ENCODE measurements at regions not wholly inside any gene's neighbourhood (a gene's known extent, or its start where the extent isn't known, plus 50 kb on each side); places are given as distances from the start of the nearest gene placed in this dataset.
"Not testable (repeated sequence)": the region's sequence is repeated elsewhere in the genome, so short reads cannot be mapped to it uniquely, and the experiment has no call there.

DNA sequence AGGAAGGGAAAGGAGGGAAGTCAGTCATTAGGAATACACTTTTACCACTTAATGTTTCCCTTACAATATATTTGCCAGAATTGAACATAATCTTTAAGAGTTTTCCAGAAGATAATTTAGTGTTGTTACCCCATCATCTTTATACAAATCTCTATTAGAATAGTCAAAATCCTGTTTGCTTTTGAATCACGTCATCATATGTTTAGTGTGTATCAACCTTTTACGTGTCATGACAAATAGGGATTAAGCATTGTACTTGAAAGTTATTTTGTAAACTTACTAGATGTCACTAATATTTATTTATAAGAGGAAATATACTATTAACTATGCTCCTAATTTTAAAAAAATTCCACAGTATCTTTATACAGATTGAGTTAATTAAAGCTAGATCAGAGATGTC is 1899.5 kb downstream of the MAT2B start:
- no peaks in the 10 kb centered on the region for H3K27me3 ChIP-seq

DNA sequence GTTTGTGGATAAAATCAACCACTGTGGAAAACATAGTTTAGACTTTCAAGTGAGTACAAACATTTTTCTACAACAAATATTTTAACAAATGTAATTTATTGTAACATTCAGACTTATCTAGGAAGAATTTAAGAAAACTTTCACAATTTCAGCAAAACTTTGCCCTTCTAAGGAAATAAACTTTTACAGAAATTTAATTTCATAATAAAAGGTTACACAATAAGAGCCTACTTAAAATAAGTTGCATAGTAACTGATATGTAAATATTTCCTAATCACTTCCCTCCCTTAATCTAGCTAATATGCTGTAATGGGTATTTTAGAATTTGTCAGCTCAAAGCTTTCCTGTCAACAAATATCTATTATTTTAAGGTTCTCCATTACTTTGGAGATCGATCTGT is 1899.9 kb downstream of the MAT2B start:
- no peak overlapping the region for H3K4me3 ChIP-seq (ENCODE audit: low read depth, low read length)
- no peak for DNase-seq
- no peaks in the 10 kb centered on the region for H3K36me3 ChIP-seq
- no peaks in the 10 kb centered on the region for H3K27me3 ChIP-seq
- TF ChIP-seq, protein P1, sequence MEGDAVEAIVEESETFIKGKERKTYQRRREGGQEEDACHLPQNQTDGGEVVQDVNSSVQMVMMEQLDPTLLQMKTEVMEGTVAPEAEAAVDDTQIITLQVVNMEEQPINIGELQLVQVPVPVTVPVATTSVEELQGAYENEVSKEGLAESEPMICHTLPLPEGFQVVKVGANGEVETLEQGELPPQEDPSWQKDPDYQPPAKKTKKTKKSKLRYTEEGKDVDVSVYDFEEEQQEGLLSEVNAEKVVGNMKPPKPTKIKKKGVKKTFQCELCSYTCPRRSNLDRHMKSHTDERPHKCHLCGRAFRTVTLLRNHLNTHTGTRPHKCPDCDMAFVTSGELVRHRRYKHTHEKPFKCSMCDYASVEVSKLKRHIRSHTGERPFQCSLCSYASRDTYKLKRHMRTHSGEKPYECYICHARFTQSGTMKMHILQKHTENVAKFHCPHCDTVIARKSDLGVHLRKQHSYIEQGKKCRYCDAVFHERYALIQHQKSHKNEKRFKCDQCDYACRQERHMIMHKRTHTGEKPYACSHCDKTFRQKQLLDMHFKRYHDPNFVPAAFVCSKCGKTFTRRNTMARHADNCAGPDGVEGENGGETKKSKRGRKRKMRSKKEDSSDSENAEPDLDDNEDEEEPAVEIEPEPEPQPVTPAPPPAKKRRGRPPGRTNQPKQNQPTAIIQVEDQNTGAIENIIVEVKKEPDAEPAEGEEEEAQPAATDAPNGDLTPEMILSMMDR (IDR thresholded peaks at IDR 0.05; ENCODE audit: low read depth, low read length) = no peak
- H3K9me3 ChIP-seq = no peaks in the 10 kb centered on the region
- no peaks in the 10 kb centered on the region for H3K4me1 ChIP-seq

More for the DNA sequence above, 1899.5 kb downstream of the MAT2B start:
- H3K9me3 ChIP-seq = no peaks in the 10 kb centered on the region
- H3K4me3 ChIP-seq (ENCODE audit: low read depth, low read length) = no peak overlapping the region
- H3K4me1 ChIP-seq = no peaks in the 10 kb centered on the region
- no peak for DNase-seq
- H3K36me3 ChIP-seq = no peaks in the 10 kb centered on the region
- TF ChIP-seq, protein P1 (IDR thresholded peaks at IDR 0.05; ENCODE audit: low read depth, low read length) = no peak

DNA sequence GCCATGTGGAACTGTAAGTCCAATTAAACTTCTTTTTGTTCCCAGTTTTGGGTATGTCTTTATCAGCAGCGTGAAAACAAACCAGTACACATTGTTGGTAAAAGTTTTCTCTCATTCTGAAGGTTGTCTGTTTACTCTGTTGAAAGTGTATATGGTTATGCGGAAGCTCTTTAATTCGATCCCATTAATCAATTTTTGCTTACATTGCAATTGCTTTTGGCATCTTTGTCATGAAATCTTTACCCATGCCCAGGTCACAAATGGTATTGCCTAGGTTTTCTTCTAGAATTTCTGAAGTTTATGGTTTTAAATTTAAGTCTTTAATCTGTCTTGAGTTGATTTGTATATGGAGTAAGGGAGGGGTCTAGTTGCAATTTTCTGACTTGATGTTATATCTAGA is 1901.9 kb downstream of the MAT2B start:
- H3K4me3 ChIP-seq (ENCODE audit: low read depth, low read length) = no peak overlapping the region
- no peak for DNase-seq
- TF ChIP-seq, protein P1 (IDR thresholded peaks at IDR 0.05; ENCODE audit: low read depth, low read length) = no peak
- H3K36me3 ChIP-seq = no peaks in the 10 kb centered on the region
- H3K4me1 ChIP-seq = no peaks in the 10 kb centered on the region
- no peaks in the 10 kb centered on the region for H3K27me3 ChIP-seq
- no peaks in the 10 kb centered on the region for H3K9me3 ChIP-seq

DNA sequence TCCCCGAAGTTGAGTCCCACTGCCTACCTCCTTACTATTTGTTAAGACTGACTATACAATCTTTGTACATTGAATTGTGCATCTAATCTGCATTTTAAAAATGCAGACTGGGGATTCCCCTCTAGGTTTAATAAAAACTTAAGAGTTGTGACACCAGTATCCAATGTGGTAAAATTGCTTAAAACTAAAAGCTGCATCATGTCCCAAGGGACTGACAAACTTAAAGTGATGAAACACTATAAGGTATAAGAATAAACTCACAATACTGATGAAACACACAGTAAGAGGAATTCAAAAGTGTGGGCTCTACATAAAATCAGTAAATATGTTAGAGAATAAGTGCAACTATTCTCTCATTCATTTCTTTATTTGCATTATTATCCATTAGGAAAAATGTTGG is 1905.1 kb downstream of the MAT2B start:
- no peak for DNase-seq
- H3K9me3 ChIP-seq = no peaks in the 10 kb centered on the region
- H3K27me3 ChIP-seq = no peaks in the 10 kb centered on the region
- no peak overlapping the region for H3K4me3 ChIP-seq (ENCODE audit: low read depth, low read length)
- H3K36me3 ChIP-seq = no peaks in the 10 kb centered on the region
- TF ChIP-seq, protein P1 (IDR thresholded peaks at IDR 0.05; ENCODE audit: low read depth, low read length) = no peak
- H3K4me1 ChIP-seq = no peaks in the 10 kb centered on the region

DNA sequence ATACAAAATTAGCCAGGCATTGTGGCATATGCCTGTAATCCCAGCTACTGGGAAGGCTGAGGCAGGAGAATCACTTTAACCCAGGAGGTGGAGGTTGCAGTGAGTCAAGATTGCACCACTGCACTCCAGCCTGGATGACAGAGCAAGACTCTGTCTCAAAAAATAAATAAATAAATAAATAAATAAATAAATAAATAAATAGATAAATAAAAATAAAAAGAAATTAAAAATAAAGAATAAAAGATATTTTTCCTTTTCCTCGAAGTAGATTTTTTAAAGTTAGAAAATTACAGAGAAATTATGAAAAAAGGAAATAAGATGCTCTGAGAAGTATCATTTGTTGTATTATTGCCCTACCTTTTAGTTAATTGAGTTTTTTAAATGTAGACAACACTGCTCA is 1906.1 kb downstream of the MAT2B start:
- DNase-seq, H3K36me3 ChIP-seq: not testable (repeated sequence)

DNA sequence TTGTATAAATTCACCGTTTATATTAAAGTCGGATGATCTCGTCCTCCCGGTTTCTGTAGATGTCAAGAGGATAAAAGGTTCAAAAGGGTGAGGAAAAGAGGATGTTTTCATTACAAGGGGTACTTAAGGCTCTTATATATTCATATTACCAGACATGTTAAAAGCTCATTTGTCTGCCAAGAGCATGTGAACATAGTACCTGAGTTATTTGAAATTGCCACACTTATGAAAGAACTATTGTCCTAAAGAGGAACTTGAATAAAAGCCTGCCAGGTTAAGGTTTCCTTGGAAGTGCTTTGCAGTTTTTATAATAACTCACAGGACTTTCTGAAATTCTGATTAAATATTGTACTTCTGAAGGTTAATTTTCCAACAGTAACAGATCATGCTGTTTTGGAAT is 1915.1 kb downstream of the MAT2B start:
- no peak for DNase-seq
- TF ChIP-seq, protein P1 (IDR thresholded peaks at IDR 0.05; ENCODE audit: low read depth, low read length) = no peak
- Histone ChIP-seq H3K4me3 (ENCODE audit: low read depth, low read length) (no peak overlapping the region), H3K4me1 (no peaks in the 10 kb centered on the region), H3K9me3 (no peaks in the 10 kb centered on the region), H3K27me3 (no peaks in the 10 kb centered on the region), H3K36me3 (no peaks in the 10 kb centered on the region)

More for the DNA sequence above, 1906.1 kb downstream of the MAT2B start:
- not testable (repeated sequence) for H3K4me1 ChIP-seq; H3K4me3 ChIP-seq (ENCODE audit: low read depth, low read length); H3K9me3 ChIP-seq; H3K27me3 ChIP-seq

DNA sequence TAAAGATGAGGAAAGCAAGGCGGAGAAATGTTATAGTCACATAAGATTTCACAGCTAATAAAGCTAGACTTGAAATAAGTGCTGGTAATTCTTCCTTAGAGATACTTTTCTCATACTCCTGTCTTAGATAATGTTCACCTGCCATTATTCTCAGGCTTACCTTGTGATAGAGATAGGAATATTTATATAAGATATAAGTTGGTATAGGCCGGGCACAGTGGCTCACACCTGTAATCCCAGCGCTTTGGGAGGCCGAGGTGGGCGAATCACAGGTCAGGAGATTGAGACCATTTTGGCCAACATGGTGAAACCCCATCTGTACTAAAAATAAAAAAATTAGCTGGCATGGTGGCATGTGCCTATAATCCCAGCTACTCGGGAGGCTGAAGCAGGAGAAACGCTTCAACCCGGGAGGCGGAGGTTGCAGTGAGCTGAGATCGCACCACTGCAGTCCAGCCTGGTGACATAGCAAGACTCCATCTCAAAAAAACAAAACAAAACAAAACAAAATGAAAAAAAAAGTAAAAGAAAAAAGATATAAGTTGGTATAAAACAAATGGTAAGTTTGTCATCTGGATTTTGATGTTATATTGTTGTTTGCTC is 1918.4 kb downstream of the MAT2B start:
- Histone ChIP-seq H3K36me3 (no peaks in the 10 kb centered on the region), H3K4me1 (no peaks in the 10 kb centered on the region), H3K9me3 (no peaks in the 10 kb centered on the region), H3K4me3 (ENCODE audit: low read depth, low read length) (no peak overlapping the region), H3K27me3 (no peaks in the 10 kb centered on the region)
- TF ChIP-seq, protein P1 (IDR thresholded peaks at IDR 0.05; ENCODE audit: low read depth, low read length) = no peak
- DNase-seq = no peak

All from BE2C (cell line).